Mesenchymal stem cell (in vitro differentiated cells and primary cell): ENCODE measurements at regions not wholly inside any gene's neighbourhood (a gene's known extent, or its start where the extent isn't known, plus 50 kb on each side); places are given as distances from the start of the nearest gene placed in this dataset.

Source experiments
- DNase-seq: peaks from one replicate; pipeline ENCODE4 v3.0.0-alpha.2; 2013
- H2AFZ ChIP-seq: one replicate; pipeline ENCODE4 v1.6.1; 2013; ENCODE audit warnings: low read depth, mild to moderate bottlenecking, control low read depth, inconsistent platforms, low read length, moderate library complexity
- H2AK5ac ChIP-seq: 2 replicates; pipeline ENCODE4 v1.6.1; 2013; ENCODE audit warnings: low read length, moderate library complexity, mild to moderate bottlenecking, inconsistent platforms; ENCODE audit not compliant: severe bottlenecking
- H2BK120ac ChIP-seq: one replicate; pipeline ENCODE4 v1.6.1; 2013; ENCODE audit warnings: low read depth, mild to moderate bottlenecking, inconsistent platforms, low read length, moderate library complexity
- H2BK12ac ChIP-seq, 2 experiments: one replicate each; pipeline ENCODE4 v1.6.1; 2013; ENCODE audit warnings: inconsistent platforms in 2 of 2, low read length in 2 of 2, mild to moderate bottlenecking in 2 of 2, moderate library complexity in 2 of 2, control low read depth in 1 of 2
- H2BK15ac ChIP-seq: one replicate; pipeline ENCODE4 v1.6.1; 2013; ENCODE audit warnings: mild to moderate bottlenecking, low read depth, inconsistent platforms; ENCODE audit not compliant: poor library complexity, severe bottlenecking
- H2BK5ac ChIP-seq: 2 replicates; pipeline ENCODE4 v1.6.1; 2013; ENCODE audit warnings: low read depth, mild to moderate bottlenecking, low read length, control low read depth, inconsistent platforms; ENCODE audit not compliant: poor library complexity, severe bottlenecking
- H3K14ac ChIP-seq, 2 experiments: one replicate each; pipeline ENCODE4 v1.6.1; 2013; ENCODE audit warnings: inconsistent platforms in 2 of 2, low read length in 2 of 2, control low read depth in 1 of 2, mild to moderate bottlenecking in 1 of 2, moderate library complexity in 1 of 2
- H3K18ac ChIP-seq, 2 experiments: one replicate each; pipeline ENCODE4 v1.6.1; 2013; ENCODE audit warnings: inconsistent platforms in 2 of 2, low read length in 2 of 2, control low read depth in 1 of 2, low read depth in 1 of 2, mild to moderate bottlenecking in 1 of 2
- H3K23ac ChIP-seq, 2 experiments: one replicate each; pipeline ENCODE4 v1.6.1; 2013; ENCODE audit warnings: inconsistent platforms in 2 of 2, low read length in 2 of 2, mild to moderate bottlenecking in 2 of 2, moderate library complexity in 2 of 2, control low read depth in 1 of 2
- H3K27ac ChIP-seq: 2 replicates; pipeline ENCODE4 v1.5.1; 2013; ENCODE audit warnings: mild to moderate bottlenecking, moderate library complexity, low read length, control low read depth, inconsistent platforms; ENCODE audit not compliant: poor library complexity, severe bottlenecking
- H3K27me3 ChIP-seq, 2 experiments: 2 replicates each; pipeline versions ENCODE4 v1.6.1 to v1.7.0; 2013; ENCODE audit warnings: low read length in 2 of 2, mild to moderate bottlenecking in 2 of 2, moderate library complexity in 2 of 2, control low read depth in 1 of 2, inconsistent platforms in 1 of 2; ENCODE audit not compliant: control insufficient read depth in 1 of 2, insufficient read depth in 1 of 2
- H3K36me3 ChIP-seq, 2 experiments: 2 replicates each; pipeline versions ENCODE4 v1.6.1 to v1.7.0; 2013; ENCODE audit warnings: low read length in 2 of 2, control low read depth in 1 of 2, inconsistent platforms in 1 of 2, low read depth in 1 of 2, mild to moderate bottlenecking in 1 of 2; ENCODE audit not compliant: insufficient read depth in 2 of 2, control insufficient read depth in 1 of 2
- H3K4ac ChIP-seq, 2 experiments: one replicate each; pipeline ENCODE4 v1.6.1; 2013; ENCODE audit warnings: inconsistent platforms in 2 of 2, low read length in 2 of 2, mild to moderate bottlenecking in 2 of 2, moderate library complexity in 2 of 2, control low read depth in 1 of 2, low read depth in 1 of 2
- H3K4me1 ChIP-seq: 2 replicates; pipeline ENCODE4 v1.6.1; 2013; ENCODE audit warnings: low read depth, low read length, control low read depth; ENCODE audit not compliant: control insufficient read depth, insufficient read depth
- H3K4me2 ChIP-seq: 2 replicates; pipeline ENCODE4 v1.6.1; 2013; ENCODE audit warnings: low read length, mild to moderate bottlenecking, inconsistent platforms; ENCODE audit not compliant: poor library complexity, severe bottlenecking
- H3K4me3 ChIP-seq, 2 experiments: 2 replicates each; pipeline versions ENCODE4 v1.5.1 to v1.7.0; 2013; ENCODE audit warnings: low read length in 2 of 2, mild to moderate bottlenecking in 2 of 2, control low read depth in 1 of 2, low read depth in 1 of 2; ENCODE audit not compliant: insufficient read depth in 1 of 2
- H3K79me1 ChIP-seq: replicated peaks from 2 replicates; pipeline ENCODE4 v1.6.1; 2013; ENCODE audit warnings: mild to moderate bottlenecking, control low read depth, low read length, inconsistent platforms; ENCODE audit not compliant: poor library complexity, severe bottlenecking
- H3K9ac ChIP-seq: 2 replicates; pipeline ENCODE4 v1.7.0; 2013; ENCODE audit warnings: mild to moderate bottlenecking, low read length, moderate library complexity
- H3K9me3 ChIP-seq: 2 replicates; pipeline ENCODE4 v1.7.0; 2013; ENCODE audit warnings: mild to moderate bottlenecking, low read length; ENCODE audit not compliant: control insufficient read depth
- H4K8ac ChIP-seq: one replicate; pipeline ENCODE4 v1.6.1; 2013; ENCODE audit warnings: inconsistent platforms, mild to moderate bottlenecking, low read length, moderate library complexity
- H4K91ac ChIP-seq: one replicate; pipeline ENCODE4 v1.6.1; 2013; ENCODE audit warnings: mild to moderate bottlenecking, low read length, inconsistent platforms
- WGBS: methylation state at CpG from one replicate; pipeline ENCODE4 v1.1.7; 2013; ENCODE audit warnings: mixed read lengths; 5-methylcytosine and 5-hydroxymethylcytosine counted together

- Histone ChIP-seq H3K9me3 (peaks cover 6% of the 10 kb centered on the region), H2BK12ac (no peak overlapping the region), H2BK120ac (no peak overlapping the region), H3K23ac (no peak overlapping the region), H3K9ac (no peak overlapping the region), H4K8ac (no peak overlapping the region), H3K18ac (no peak overlapping the region), H4K91ac (no peak overlapping the region), H3K27me3 (no peaks in the 10 kb centered on the region), H3K14ac (no peak overlapping the region), H3K27ac (no peak overlapping the region), H2AFZ (no peak overlapping the region), H3K79me1 (no peaks in the 10 kb centered on the region), H3K4me3 (no peak overlapping the region), H2BK15ac (no peak overlapping the region), H3K4ac (no peak overlapping the region), H3K4me1 (no peaks in the 10 kb centered on the region), H3K4me2 (no peak overlapping the region), H3K36me3 (no peaks in the 10 kb centered on the region), H2BK5ac (no peak overlapping the region), H2AK5ac (no peak overlapping the region)
- WGBS: 19% methylated on average over 2 of the region's 2 CpGs
- DNase-seq: no peak
Measured at GRCh38 chr16:8155275-8155674, 435.0 kb downstream of the TMEM114 start.

GRCh38 chr16:8146256-8147012 lies 443.9 kb downstream of the TMEM114 start:
- no peak overlapping the region for H2BK15ac ChIP-seq
- H3K4me3 ChIP-seq: no peak overlapping the region
- no peak overlapping the region for H2BK5ac ChIP-seq
- no peak overlapping the region for H3K4me2 ChIP-seq
- no peak overlapping the region for H2BK12ac ChIP-seq
- H3K4ac ChIP-seq: no peak overlapping the region
- H3K79me1 ChIP-seq: no peaks in the 10 kb centered on the region
- no peak overlapping the region for H2AK5ac ChIP-seq
- no peak overlapping the region for H4K8ac ChIP-seq
- H3K36me3 ChIP-seq: no peaks in the 10 kb centered on the region
- no peak overlapping the region for H3K27ac ChIP-seq
- H3K14ac ChIP-seq: no peak overlapping the region
- no peak overlapping the region for H2BK120ac ChIP-seq
- no peak overlapping the region for H3K9ac ChIP-seq
- no peak overlapping the region for H3K18ac ChIP-seq
- H3K4me1 ChIP-seq: no peaks in the 10 kb centered on the region
- H3K27me3 ChIP-seq: no peaks in the 10 kb centered on the region
- no peak overlapping the region for H2AFZ ChIP-seq
- H4K91ac ChIP-seq: no peak overlapping the region
- H3K23ac ChIP-seq: no peak overlapping the region
- no peak for DNase-seq
- WGBS: 88% methylated on average over 17 of the region's 17 CpGs
- no peaks in the 10 kb centered on the region for H3K9me3 ChIP-seq

GRCh38 chr16:8138666-8139065 lies 451.6 kb downstream of the TMEM114 start:
- H4K8ac ChIP-seq: no peak overlapping the region
- no peak overlapping the region for H3K4me2 ChIP-seq
- H3K9ac ChIP-seq: no peak overlapping the region
- no peak for DNase-seq
- H3K18ac ChIP-seq: no peak overlapping the region
- H4K91ac ChIP-seq: no peak overlapping the region
- H2AK5ac ChIP-seq: no peak overlapping the region
- H3K14ac ChIP-seq: no peak overlapping the region
- WGBS: 96% methylated on average over 1 of the region's 1 CpG
- no peaks in the 10 kb centered on the region for H3K79me1 ChIP-seq
- H3K27ac ChIP-seq: no peak overlapping the region
- H2AFZ ChIP-seq: no peak overlapping the region
- no peaks in the 10 kb centered on the region for H3K9me3 ChIP-seq
- no peak overlapping the region for H3K4ac ChIP-seq
- no peaks in the 10 kb centered on the region for H3K36me3 ChIP-seq
- H3K4me3 ChIP-seq: no peak overlapping the region
- H2BK120ac ChIP-seq: no peak overlapping the region
- no peak overlapping the region for H2BK12ac ChIP-seq
- H3K4me1 ChIP-seq: no peaks in the 10 kb centered on the region
- H3K27me3 ChIP-seq: no peaks in the 10 kb centered on the region
- H2BK15ac ChIP-seq: no peak overlapping the region
- H2BK5ac ChIP-seq: no peak overlapping the region
- no peak overlapping the region for H3K23ac ChIP-seq

- no peak overlapping the region for H3K27ac ChIP-seq
- WGBS: 86% methylated on average over 8 of the region's 8 CpGs
- no peak overlapping the region for H2BK5ac ChIP-seq
- no peaks in the 10 kb centered on the region for H3K27me3 ChIP-seq
- no peak overlapping the region for H3K4ac ChIP-seq
- no peak overlapping the region for H2BK12ac ChIP-seq
- no peak overlapping the region for H2BK15ac ChIP-seq
- H3K23ac ChIP-seq: no peak overlapping the region
- no peaks in the 10 kb centered on the region for H3K36me3 ChIP-seq
- H3K9me3 ChIP-seq: no peaks in the 10 kb centered on the region
- no peak overlapping the region for H2AK5ac ChIP-seq
- H3K18ac ChIP-seq: no peak overlapping the region
- H4K8ac ChIP-seq: no peak overlapping the region
- H2BK120ac ChIP-seq: no peak overlapping the region
- H3K14ac ChIP-seq: no peak overlapping the region
- H2AFZ ChIP-seq: no peak overlapping the region
- no peak overlapping the region for H3K9ac ChIP-seq
- no peak overlapping the region for H4K91ac ChIP-seq
- H3K4me1 ChIP-seq: no peaks in the 10 kb centered on the region
- H3K4me3 ChIP-seq: no peak overlapping the region
- no peaks in the 10 kb centered on the region for H3K79me1 ChIP-seq
- DNase-seq: no peak
- H3K4me2 ChIP-seq: no peak overlapping the region
Measured at GRCh38 chr16:8137606-8138005, 452.7 kb downstream of the TMEM114 start.
